ENCODE measurements at regions not wholly inside any gene's neighbourhood (a gene's known extent, or its start where the extent isn't known, plus 50 kb on each side); places are given as distances from the start of the nearest gene placed in this dataset.

DNA sequence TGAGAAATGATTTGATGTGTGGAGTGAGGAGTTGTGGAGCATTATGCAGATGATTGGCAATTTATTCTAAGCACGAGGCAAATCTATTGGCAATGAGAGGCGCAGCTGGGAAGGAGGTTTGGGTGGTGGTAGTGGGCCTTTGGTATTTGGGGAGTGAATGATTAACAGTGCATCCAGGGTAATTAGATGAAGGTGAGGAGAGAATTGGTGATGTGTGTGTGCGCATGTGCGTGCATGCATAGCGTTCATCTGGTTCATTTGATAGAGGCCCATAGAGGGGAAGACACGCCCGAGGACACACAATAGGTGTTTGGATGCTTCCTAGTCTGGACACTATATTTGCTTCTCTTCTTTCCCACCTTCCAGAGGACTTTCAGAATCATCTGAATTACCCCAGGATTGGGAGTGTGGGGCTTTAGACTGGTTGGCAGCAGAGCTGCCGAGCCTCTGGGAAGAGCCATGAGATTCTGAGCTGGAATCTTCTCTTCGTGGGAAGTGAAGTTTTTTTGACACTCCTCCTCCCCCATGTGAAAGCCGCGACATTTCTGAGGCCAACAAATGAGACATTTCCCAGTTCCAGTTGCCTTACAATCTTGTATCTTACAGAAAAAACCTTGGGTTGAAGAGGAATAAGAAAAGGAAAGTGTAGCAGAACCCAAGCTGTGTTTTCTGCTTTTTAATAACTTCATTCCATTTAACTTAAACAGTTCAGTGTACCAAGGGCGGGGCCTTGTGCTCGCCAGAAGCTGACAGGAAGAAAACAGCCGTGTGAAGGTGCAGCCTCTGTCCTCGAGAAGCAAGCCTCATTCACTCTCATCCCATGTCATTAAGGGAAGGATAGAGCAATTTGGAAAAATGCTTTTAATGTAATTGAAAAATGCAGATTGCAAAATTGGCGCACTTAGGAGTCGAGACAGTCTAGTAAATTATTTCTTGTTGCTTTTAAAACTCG, 65.2 kb downstream of the SLC25A47 start:
- TF ChIP-seq, protein P1, sequence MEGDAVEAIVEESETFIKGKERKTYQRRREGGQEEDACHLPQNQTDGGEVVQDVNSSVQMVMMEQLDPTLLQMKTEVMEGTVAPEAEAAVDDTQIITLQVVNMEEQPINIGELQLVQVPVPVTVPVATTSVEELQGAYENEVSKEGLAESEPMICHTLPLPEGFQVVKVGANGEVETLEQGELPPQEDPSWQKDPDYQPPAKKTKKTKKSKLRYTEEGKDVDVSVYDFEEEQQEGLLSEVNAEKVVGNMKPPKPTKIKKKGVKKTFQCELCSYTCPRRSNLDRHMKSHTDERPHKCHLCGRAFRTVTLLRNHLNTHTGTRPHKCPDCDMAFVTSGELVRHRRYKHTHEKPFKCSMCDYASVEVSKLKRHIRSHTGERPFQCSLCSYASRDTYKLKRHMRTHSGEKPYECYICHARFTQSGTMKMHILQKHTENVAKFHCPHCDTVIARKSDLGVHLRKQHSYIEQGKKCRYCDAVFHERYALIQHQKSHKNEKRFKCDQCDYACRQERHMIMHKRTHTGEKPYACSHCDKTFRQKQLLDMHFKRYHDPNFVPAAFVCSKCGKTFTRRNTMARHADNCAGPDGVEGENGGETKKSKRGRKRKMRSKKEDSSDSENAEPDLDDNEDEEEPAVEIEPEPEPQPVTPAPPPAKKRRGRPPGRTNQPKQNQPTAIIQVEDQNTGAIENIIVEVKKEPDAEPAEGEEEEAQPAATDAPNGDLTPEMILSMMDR (IDR thresholded peaks at IDR 0.05), result no peak
- TF ChIP-seq POLR2A (IDR thresholded peaks at IDR 0.05) (no peak), EP300 (IDR thresholded peaks at IDR 0.05) (no peak)

All from tibial nerve (tissue), 4 donors.